ENCODE measurements at regions not wholly inside any gene's neighbourhood (a gene's known extent, or its start where the extent isn't known, plus 50 kb on each side); places are given as distances from the start of the nearest gene placed in this dataset.
"Not testable (repeated sequence)": the region's sequence is repeated elsewhere in the genome, so short reads cannot be mapped to it uniquely, and the experiment has no call there.

DNA sequence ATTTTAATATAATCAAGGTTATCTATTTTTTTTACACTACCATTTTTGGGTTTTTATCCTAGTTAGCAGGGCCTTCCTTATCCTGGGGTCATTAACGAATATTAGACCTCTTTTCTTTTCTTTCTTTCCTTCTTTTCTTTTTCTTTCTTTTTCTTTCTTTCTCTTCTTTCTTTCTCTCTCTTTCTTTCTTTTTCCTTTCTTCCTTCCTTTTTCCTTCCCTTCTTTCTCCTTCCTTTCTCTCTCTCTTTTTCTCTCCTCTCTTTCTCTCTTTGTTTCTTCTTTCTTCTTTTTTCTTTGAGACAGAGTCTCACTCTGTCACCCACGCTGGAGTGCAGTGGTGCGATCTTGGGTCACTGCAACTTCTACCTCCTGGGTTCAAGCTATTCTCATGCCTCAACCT lies 120.4 kb upstream of the PDE7B start:
- 93 to 94% methylated on average over 3 of the region's 3 CpGs for WGBS, 2 donors
- H3K27me3 ChIP-seq: no peaks in the 10 kb centered on the region
- TF ChIP-seq, protein P1, sequence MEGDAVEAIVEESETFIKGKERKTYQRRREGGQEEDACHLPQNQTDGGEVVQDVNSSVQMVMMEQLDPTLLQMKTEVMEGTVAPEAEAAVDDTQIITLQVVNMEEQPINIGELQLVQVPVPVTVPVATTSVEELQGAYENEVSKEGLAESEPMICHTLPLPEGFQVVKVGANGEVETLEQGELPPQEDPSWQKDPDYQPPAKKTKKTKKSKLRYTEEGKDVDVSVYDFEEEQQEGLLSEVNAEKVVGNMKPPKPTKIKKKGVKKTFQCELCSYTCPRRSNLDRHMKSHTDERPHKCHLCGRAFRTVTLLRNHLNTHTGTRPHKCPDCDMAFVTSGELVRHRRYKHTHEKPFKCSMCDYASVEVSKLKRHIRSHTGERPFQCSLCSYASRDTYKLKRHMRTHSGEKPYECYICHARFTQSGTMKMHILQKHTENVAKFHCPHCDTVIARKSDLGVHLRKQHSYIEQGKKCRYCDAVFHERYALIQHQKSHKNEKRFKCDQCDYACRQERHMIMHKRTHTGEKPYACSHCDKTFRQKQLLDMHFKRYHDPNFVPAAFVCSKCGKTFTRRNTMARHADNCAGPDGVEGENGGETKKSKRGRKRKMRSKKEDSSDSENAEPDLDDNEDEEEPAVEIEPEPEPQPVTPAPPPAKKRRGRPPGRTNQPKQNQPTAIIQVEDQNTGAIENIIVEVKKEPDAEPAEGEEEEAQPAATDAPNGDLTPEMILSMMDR (IDR thresholded peaks at IDR 0.05): no peak
- no peak for TF ChIP-seq POLR2AphosphoS5 (IDR thresholded peaks at IDR 0.05)
- no peak overlapping the region for H3K4me3 ChIP-seq
- intact Hi-C loops (cut with DNase I): no loop called here
- H3K27ac ChIP-seq: no peak overlapping the region
- H3K4me1 ChIP-seq: no peaks in the 10 kb centered on the region
- no peak for DNase-seq
- peaks cover 0 to 3% (median 0%) of the 10 kb centered on the region in 4 donors for H3K9me3 ChIP-seq
- H3K36me3 ChIP-seq: no peaks in the 10 kb centered on the region

DNA sequence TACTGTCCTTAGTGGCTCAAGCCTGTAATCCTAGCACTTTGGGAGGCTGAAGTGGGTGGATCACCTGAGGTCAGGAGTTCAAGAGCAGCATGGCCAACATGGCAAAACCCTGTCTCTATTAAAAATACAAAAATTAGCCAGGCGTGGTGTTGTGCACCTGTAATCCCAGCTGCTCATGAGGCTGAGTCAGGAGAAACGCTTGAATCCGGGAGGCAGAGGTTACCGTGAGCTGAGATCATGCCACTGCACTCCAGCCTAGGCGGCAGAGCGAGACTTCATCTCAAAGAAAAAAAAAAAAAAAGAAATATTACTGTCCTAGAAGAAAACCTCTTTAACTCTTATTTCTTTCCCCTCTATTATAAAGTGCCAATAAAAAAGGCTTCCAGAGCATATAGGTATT lies 115.2 kb upstream of the PDE7B start:
- intact Hi-C loops (cut with DNase I); H3K4me3 ChIP-seq; DNase-seq; H3K9me3 ChIP-seq; H3K4me1 ChIP-seq; H3K27ac ChIP-seq; H3K27me3 ChIP-seq; H3K36me3 ChIP-seq: not testable (repeated sequence)
- 92 to 95% methylated on average over 6 of the region's 6 CpGs for WGBS, 2 donors

DNA sequence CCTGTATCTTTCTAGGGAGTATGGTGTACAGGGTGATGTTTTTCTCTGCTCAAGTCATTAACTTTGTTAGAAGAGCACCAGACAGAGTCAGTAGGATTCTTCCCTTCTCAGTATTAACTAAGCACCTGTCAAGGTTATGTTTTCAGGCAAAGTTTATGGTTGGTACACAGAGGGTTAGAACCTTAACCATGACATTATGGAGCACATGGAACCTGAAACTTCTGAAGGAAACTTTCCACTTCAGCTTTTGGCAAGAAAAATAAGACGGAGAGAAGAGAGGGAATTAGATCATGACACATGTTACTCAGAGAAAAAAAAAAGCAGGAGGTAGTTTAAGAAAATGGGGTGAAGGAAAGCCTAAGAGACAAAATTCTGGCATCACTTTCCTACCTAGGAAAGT lies 112.9 kb upstream of the PDE7B start:
- no peaks in the 10 kb centered on the region for H3K9me3 ChIP-seq
- H3K27ac ChIP-seq: no peak overlapping the region
- no peak for DNase-seq
- H3K27me3 ChIP-seq: no peaks in the 10 kb centered on the region
- intact Hi-C loops (cut with DNase I): no loop called here
- no peak for TF ChIP-seq POLR2AphosphoS5 (IDR thresholded peaks at IDR 0.05)
- TF ChIP-seq, protein P1 (IDR thresholded peaks at IDR 0.05): no peak
- H3K4me3 ChIP-seq: no peak overlapping the region
- no peaks in the 10 kb centered on the region for H3K36me3 ChIP-seq
- H3K4me1 ChIP-seq: no peaks in the 10 kb centered on the region
- 58 to 73% methylated on average over 1 of the region's 1 CpG for WGBS, 2 donors

DNA sequence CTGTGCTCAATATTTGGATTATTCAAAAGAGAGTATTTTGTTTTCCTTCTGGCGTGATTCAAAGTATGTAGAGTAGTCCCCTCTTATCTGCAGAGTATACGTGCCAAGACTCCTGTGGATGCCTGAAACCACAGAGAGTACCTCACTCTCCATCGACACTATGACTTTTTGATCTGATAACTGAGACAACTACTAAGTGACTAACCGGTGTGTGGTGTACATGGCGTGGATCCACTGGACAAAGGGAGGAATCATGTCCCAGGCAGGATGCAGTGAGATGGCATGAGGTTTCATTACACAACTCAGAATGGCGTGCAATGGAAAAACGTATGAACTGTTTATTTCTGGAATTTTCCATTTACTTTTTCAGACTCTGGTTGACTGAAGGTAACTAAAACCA lies 112.2 kb upstream of the PDE7B start:
- no peak for DNase-seq
- Histone ChIP-seq H3K4me1 (no peaks in the 10 kb centered on the region), H3K27me3 (no peaks in the 10 kb centered on the region), H3K9me3 (no peaks in the 10 kb centered on the region), H3K36me3 (no peaks in the 10 kb centered on the region), H3K4me3 (no peak overlapping the region), H3K27ac (no peak overlapping the region)
- intact Hi-C loops (cut with DNase I): no loop called here
- no peak for TF ChIP-seq EP300 (IDR thresholded peaks at IDR 0.05)
- no peak for TF ChIP-seq POLR2A (IDR thresholded peaks at IDR 0.05)
- TF ChIP-seq POLR2AphosphoS5 (IDR thresholded peaks at IDR 0.05): no peak
- TF ChIP-seq, protein P1 (IDR thresholded peaks at IDR 0.05): no peak
- WGBS, 2 donors: 77 to 78% methylated on average over 7 of the region's 7 CpGs

DNA sequence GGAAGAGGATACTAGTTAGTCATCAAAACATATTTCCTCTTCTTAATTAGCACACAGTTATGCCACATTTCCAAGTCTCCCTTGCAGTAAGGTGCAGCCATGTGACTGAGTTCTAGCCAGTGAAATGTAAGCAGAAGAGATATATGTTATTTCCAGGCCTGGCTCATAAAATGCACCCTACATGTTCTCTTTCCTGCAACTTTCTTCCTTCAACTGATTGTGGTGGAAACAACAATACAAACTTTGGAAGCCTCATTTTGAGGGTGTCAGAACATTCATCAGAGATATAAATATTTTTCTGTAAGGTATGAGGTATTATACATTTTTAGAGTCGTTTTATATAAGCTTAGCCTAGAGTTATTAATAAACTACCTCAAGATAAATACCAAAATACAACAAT lies 110.9 kb upstream of the PDE7B start:
- TF ChIP-seq, protein P1 (IDR thresholded peaks at IDR 0.05): no peak
- no peak for TF ChIP-seq POLR2AphosphoS5 (IDR thresholded peaks at IDR 0.05)
- no peak for TF ChIP-seq EP300 (IDR thresholded peaks at IDR 0.05)
- no peak for TF ChIP-seq POLR2A (IDR thresholded peaks at IDR 0.05)
- Histone ChIP-seq H3K36me3 (no peaks in the 10 kb centered on the region), H3K9me3 (no peaks in the 10 kb centered on the region), H3K4me3 (no peak overlapping the region), H3K27ac (no peak overlapping the region), H3K27me3 (no peaks in the 10 kb centered on the region), H3K4me1 (no peaks in the 10 kb centered on the region)
- 30 to 71% methylated on average over 1 of the region's 1 CpG for WGBS, 2 donors
- DNase-seq: no peak
- intact Hi-C loops (cut with DNase I): loop anchor here (10.0 kb wide), 1 partner anchor 84 kb away; no protein-coding TSS in a partner anchor

Measured in sigmoid colon (tissue), 6 donors.